Mammary epithelial cell (primary cell): ENCODE measurements at regions not wholly inside any gene's neighbourhood (a gene's known extent, or its start where the extent isn't known, plus 50 kb on each side); places are given as distances from the start of the nearest gene placed in this dataset.

Source experiments
- CTCF ChIP-seq, 2 donors: IDR thresholded peaks in 1 of 2; conservative IDR thresholded peaks in 1 of 2; 2 replicates each; pipeline ENCODE4 v1.5.1; 2011 to 2012; ENCODE audit warnings: inconsistent platforms in 2 of 2, low read length in 2 of 2, mild to moderate bottlenecking in 2 of 2, control low read depth in 1 of 2, low read depth in 1 of 2; ENCODE audit not compliant: insufficient read depth in 1 of 2; ENCODE audit errors: extremely low read depth in 1 of 2
- EZH2 ChIP-seq: IDR thresholded peaks from 2 replicates; pipeline ENCODE4 v1.6.1; 2012; ENCODE audit warnings: low read length, inconsistent platforms, borderline replicate concordance

GRCh38 chr12:124475295-124476010 lies 92.0 kb downstream of the NCOR2 start:
- TF ChIP-seq CTCF (conservative IDR thresholded peaks at IDR 0.05 in 1 of 2, IDR thresholded peaks at IDR 0.05 in 1 of 2; ENCODE audit: extremely low read depth in 1 of 2, insufficient read depth in 1 of 2, low read depth in 1 of 2, low read length in 2 of 2) = no peak
- TF ChIP-seq EZH2 = no peak
